NB4 (cell line): ENCODE measurements at regions not wholly inside any gene's neighbourhood (a gene's known extent, or its start where the extent isn't known, plus 50 kb on each side); places are given as distances from the start of the nearest gene placed in this dataset.

Experiments
- CTCF ChIP-seq: IDR thresholded peaks from one replicate; pipeline ENCODE4 v1.5.1; 2012; ENCODE audit warnings: low read depth, low read length
- POLR2A ChIP-seq: IDR thresholded peaks from 2 replicates; pipeline ENCODE4 v1.6.1; 2011; ENCODE audit warnings: mild to moderate bottlenecking; ENCODE audit not compliant: insufficient read length; ENCODE audit errors: extremely low read depth

DNA sequence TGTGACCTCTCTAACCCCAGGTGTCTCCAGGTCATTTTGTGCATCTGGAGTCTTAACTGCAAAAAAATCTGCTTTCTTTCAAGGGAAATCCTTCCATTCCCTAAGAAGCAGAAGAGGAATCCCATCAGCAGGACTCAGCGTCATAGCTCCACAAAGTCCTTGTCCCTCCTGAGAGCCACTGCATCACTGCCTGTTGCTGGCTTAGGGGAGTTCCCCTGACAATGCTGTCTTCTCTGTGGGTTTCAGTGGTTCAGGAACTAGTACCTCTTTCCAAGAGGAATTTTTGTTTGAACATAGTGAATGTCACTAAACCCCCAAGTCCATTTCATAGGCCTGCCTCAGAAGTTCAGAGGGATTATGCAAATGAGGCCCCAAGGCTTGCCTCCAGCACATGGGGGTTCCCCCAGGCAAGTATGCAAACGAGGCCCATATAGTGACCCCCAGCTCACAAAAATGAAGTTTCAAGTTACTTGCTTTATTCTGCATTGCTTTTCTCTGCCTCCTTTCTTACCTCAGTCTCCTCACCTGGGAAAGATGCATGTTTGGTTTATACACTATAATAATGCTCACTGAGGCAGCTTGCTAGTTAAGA is 513.9 kb upstream of the MEX3C start:
- no peak for TF ChIP-seq CTCF
- TF ChIP-seq POLR2A = no peak
